ENCODE measurements at regions not wholly inside any gene's neighbourhood (a gene's known extent, or its start where the extent isn't known, plus 50 kb on each side); places are given as distances from the start of the nearest gene placed in this dataset.

DNA sequence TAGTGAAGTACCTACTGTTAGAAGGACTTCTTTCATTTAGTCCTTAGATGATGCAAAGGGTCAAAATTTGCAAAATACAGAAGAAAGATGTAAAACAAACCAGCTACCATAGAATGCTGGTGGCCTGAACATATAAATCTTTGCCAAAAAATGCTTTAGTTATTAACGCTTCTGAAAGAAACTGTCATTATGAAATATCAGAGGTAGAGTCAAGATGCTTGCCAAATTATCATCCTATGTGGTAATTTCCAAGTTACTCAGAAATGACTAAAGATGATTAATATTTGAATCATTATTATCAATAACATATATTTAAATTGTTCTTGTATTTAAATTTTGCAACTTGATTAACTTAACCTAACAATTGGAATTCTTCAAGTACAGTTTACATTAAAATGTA, 588.4 kb upstream of the FAM241A start:
- no peak for TF ChIP-seq POLR2A (IDR thresholded peaks at IDR 0.05)
- TF ChIP-seq, protein P1, sequence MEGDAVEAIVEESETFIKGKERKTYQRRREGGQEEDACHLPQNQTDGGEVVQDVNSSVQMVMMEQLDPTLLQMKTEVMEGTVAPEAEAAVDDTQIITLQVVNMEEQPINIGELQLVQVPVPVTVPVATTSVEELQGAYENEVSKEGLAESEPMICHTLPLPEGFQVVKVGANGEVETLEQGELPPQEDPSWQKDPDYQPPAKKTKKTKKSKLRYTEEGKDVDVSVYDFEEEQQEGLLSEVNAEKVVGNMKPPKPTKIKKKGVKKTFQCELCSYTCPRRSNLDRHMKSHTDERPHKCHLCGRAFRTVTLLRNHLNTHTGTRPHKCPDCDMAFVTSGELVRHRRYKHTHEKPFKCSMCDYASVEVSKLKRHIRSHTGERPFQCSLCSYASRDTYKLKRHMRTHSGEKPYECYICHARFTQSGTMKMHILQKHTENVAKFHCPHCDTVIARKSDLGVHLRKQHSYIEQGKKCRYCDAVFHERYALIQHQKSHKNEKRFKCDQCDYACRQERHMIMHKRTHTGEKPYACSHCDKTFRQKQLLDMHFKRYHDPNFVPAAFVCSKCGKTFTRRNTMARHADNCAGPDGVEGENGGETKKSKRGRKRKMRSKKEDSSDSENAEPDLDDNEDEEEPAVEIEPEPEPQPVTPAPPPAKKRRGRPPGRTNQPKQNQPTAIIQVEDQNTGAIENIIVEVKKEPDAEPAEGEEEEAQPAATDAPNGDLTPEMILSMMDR (IDR thresholded peaks at IDR 0.05), result no peak
- TF ChIP-seq POLR2AphosphoS5 (IDR thresholded peaks at IDR 0.05), result no peak
- TF ChIP-seq EP300 (IDR thresholded peaks at IDR 0.05), result no peak

Data from suprapubic skin (tissue), 4 donors.